H1 (cell line): ENCODE measurements at regions not wholly inside any gene's neighbourhood (a gene's known extent, or its start where the extent isn't known, plus 50 kb on each side); places are given as distances from the start of the nearest gene placed in this dataset.

Source experiments
- CTCF ChIA-PET: fragments of 300-600 bp; sonication (Branson Sonifier 250); formaldehyde crosslinking; loops from one replicate; lab custom pipeline; 2021; ENCODE audit not compliant: partially characterized antibody; lab: Charles Lee
- POLR2A ChIA-PET: fragments of 300-600 bp; sonication (Branson Sonifier 250); formaldehyde crosslinking; loops from one replicate; lab custom pipeline; 2021; ENCODE audit warnings: inconsistent platforms; ENCODE audit not compliant: partially characterized antibody; lab: Charles Lee
- DNase-seq, 2 experiments: peaks; one replicate each; pipeline versions ENCODE4 v3.0.0 to v3.0.0-alpha.2; 2010 to 2022; ENCODE audit warnings: low spot score in 2 of 2, low read depth in 1 of 2, mixed read lengths in 1 of 2
- FAIRE-seq: peaks from 2 replicates; lab custom pipeline; 2011; peaks lifted over from hg19 to GRCh38; lab: Jason Lieb, UNC
- H2AFZ ChIP-seq: 2 replicates; pipeline ENCODE4 v1.8.1; 2012; ENCODE audit warnings: low read length, inconsistent platforms
- H2AK5ac ChIP-seq: 2 replicates; pipeline ENCODE4 v1.6.1; 2013; ENCODE audit warnings: low read depth, low read length
- H2BK120ac ChIP-seq: replicated peaks from 2 replicates; pipeline ENCODE3; 2013; ENCODE audit warnings: low read depth, low read length, inconsistent platforms
- H2BK12ac ChIP-seq: 2 replicates; pipeline ENCODE4 v1.6.1; 2013; ENCODE audit warnings: low read depth, low read length
- H2BK15ac ChIP-seq: 2 replicates; pipeline ENCODE4 v1.6.1; 2013; ENCODE audit warnings: low read length
- H2BK20ac ChIP-seq: 2 replicates; pipeline ENCODE4 v1.6.1; 2013; ENCODE audit warnings: low read length
- H2BK5ac ChIP-seq: 2 replicates; pipeline ENCODE4 v1.6.1; 2013; ENCODE audit warnings: low read depth, low read length
- H3K14ac ChIP-seq: 2 replicates; pipeline ENCODE4 v1.6.1; 2013; ENCODE audit warnings: inconsistent platforms; ENCODE audit not compliant: insufficient read length
- H3K18ac ChIP-seq: 2 replicates; pipeline ENCODE4 v1.6.1; 2013; ENCODE audit warnings: low read length; ENCODE audit errors: extremely low read depth
- H3K23ac ChIP-seq: 2 replicates; pipeline ENCODE4 v1.6.1; 2013; ENCODE audit warnings: inconsistent platforms; ENCODE audit not compliant: insufficient read length
- H3K23me2 ChIP-seq: 2 replicates; pipeline ENCODE4 v1.6.1; 2013; ENCODE audit warnings: low read depth, low read length
- H3K27ac ChIP-seq: 2 replicates; pipeline ENCODE4 v1.6.1; 2011; ENCODE audit warnings: low read depth, low read length, inconsistent platforms
- H3K27me3 ChIP-seq, 4 experiments: replicated peaks in 1 of 4; 1 replicate in 1 of 4; 2 replicates in 3 of 4; pipeline versions ENCODE4 v1.6.1 to v1.8.1; 2011 to 2013; ENCODE audit warnings: low read length in 3 of 4, mild to moderate bottlenecking in 3 of 4, inconsistent platforms in 2 of 4, mixed read lengths in 2 of 4, moderate library complexity in 1 of 4; ENCODE audit not compliant: control insufficient read depth in 3 of 4, insufficient read depth in 3 of 4; ENCODE audit errors: extremely low read depth in 1 of 4
- H3K36me3 ChIP-seq, 4 experiments: 2 replicates each; pipeline versions ENCODE4 v1.6.1 to v1.8.1; 2011 to 2013; ENCODE audit warnings: mild to moderate bottlenecking in 4 of 4, low read length in 3 of 4, moderate library complexity in 2 of 4, control low read depth in 1 of 4, inconsistent platforms in 1 of 4; ENCODE audit not compliant: insufficient read depth in 4 of 4, control insufficient read depth in 2 of 4
- H3K4ac ChIP-seq: replicated peaks from 2 replicates; pipeline ENCODE3; 2013; ENCODE audit warnings: low read length, low read depth, mixed read lengths, inconsistent platforms; ENCODE audit not compliant: insufficient read length
- H3K4me1 ChIP-seq, 4 experiments: replicated peaks in 1 of 4; 1 replicate in 1 of 4; 2 replicates in 3 of 4; pipeline versions ENCODE4 v1.6.1 to v1.8.1; 2011 to 2013; ENCODE audit warnings: low read length in 3 of 4, inconsistent platforms in 2 of 4, mixed read lengths in 1 of 4; ENCODE audit not compliant: insufficient read depth in 4 of 4, control insufficient read depth in 3 of 4
- H3K4me2 ChIP-seq, 2 experiments: 2 replicates each; pipeline versions ENCODE4 v1.6.1 to v1.8.1; 2011 to 2013; ENCODE audit warnings: low read depth in 2 of 2, low read length in 2 of 2, control low read depth in 1 of 2, inconsistent platforms in 1 of 2, mild to moderate bottlenecking in 1 of 2; ENCODE audit not compliant: insufficient read depth in 1 of 2
- H3K4me3 ChIP-seq, 4 experiments: fragments of 200-600, 300-600 bp in 1 of 4; sonication (generic), shearing (Covaris generic), sonication (Bioruptor Twin) in 1 of 4; 2 replicates each; pipeline versions ENCODE4 v1.5.1 to v1.8.1; 2011 to 2016; ENCODE audit warnings: low read length in 4 of 4, low read depth in 3 of 4, control low read depth in 2 of 4, inconsistent platforms in 2 of 4, mild to moderate bottlenecking in 2 of 4, mixed read lengths in 1 of 4, moderate library complexity in 1 of 4; ENCODE audit not compliant: insufficient read depth in 2 of 4; ENCODE audit errors: extremely low read depth in 1 of 4
- H3K56ac ChIP-seq: replicated peaks from 2 replicates; pipeline ENCODE3; 2013; ENCODE audit warnings: low read depth, mild to moderate bottlenecking, mixed read lengths, low read length, inconsistent platforms; ENCODE audit not compliant: insufficient read length
- H3K79me1 ChIP-seq: 2 replicates; pipeline ENCODE4 v1.6.1; 2013; ENCODE audit warnings: low read depth, low read length, control low read depth
- H3K79me2 ChIP-seq, 2 experiments: 2 replicates each; pipeline versions ENCODE4 v1.6.1 to v1.8.1; 2012 to 2013; ENCODE audit warnings: low read length in 2 of 2, mild to moderate bottlenecking in 2 of 2, inconsistent platforms in 1 of 2; ENCODE audit not compliant: insufficient read depth in 2 of 2, control insufficient read depth in 1 of 2
- H3K9ac ChIP-seq, 4 experiments: replicated peaks in 1 of 4; 1 replicate in 1 of 4; 2 replicates in 3 of 4; pipeline versions ENCODE4 v1.6.1 to v1.8.1; 2011 to 2013; ENCODE audit warnings: low read depth in 3 of 4, low read length in 3 of 4, control low read depth in 2 of 4, mild to moderate bottlenecking in 2 of 4, moderate library complexity in 2 of 4, inconsistent platforms in 1 of 4; ENCODE audit errors: extremely low read depth in 1 of 4
- H3K9me3 ChIP-seq, 2 experiments: 2 replicates each; pipeline versions ENCODE4 v1.6.1 to v1.8.1; 2012 to 2013; ENCODE audit warnings: mild to moderate bottlenecking in 2 of 2, moderate library complexity in 2 of 2, control low read depth in 1 of 2, inconsistent platforms in 1 of 2, low read depth in 1 of 2, low read length in 1 of 2, mixed read lengths in 1 of 2; ENCODE audit not compliant: insufficient read depth in 2 of 2
- H4K20me1 ChIP-seq, 2 experiments: replicated peaks in 1 of 2; 2 replicates each; pipeline versions ENCODE3 to v1.8.1; 2011 to 2013; ENCODE audit warnings: inconsistent platforms in 2 of 2, low read length in 2 of 2, mild to moderate bottlenecking in 1 of 2; ENCODE audit not compliant: insufficient read depth in 2 of 2, control insufficient read depth in 1 of 2
- H4K5ac ChIP-seq: 2 replicates; pipeline ENCODE4 v1.6.1; 2013; ENCODE audit warnings: low read length, low read depth, mixed read lengths, inconsistent platforms; ENCODE audit not compliant: insufficient read length
- H4K8ac ChIP-seq: 2 replicates; pipeline ENCODE4 v1.8.0; 2013; ENCODE audit warnings: mild to moderate bottlenecking, moderate library complexity, low read length, inconsistent platforms; ENCODE audit not compliant: insufficient read depth; ENCODE audit errors: extremely low read depth
- H4K91ac ChIP-seq: replicated peaks from 2 replicates; pipeline ENCODE3; 2013; ENCODE audit warnings: low read length, mixed read lengths, inconsistent platforms; ENCODE audit not compliant: insufficient read length
- ATF2 ChIP-seq: IDR thresholded peaks from 2 replicates; pipeline ENCODE4 v1.6.1; 2012; ENCODE audit warnings: low read length, inconsistent platforms
- BCL11A ChIP-seq, 2 experiments: IDR thresholded peaks; one replicate each; pipeline ENCODE4 v1.6.1; 2011; ENCODE audit warnings: low read depth in 2 of 2, low read length in 2 of 2, mild to moderate bottlenecking in 2 of 2
- BRCA1 ChIP-seq: IDR thresholded peaks from 2 replicates; pipeline ENCODE4 v1.6.1; 2012; ENCODE audit warnings: low read depth, low read length, improper control_type of control experiment
- EP300 ChIP-seq, 2 experiments: IDR thresholded peaks; 1 replicate in 1 of 2; 2 replicates in 1 of 2; pipeline ENCODE4 v1.6.1; 2011 to 2012; ENCODE audit warnings: low read depth in 2 of 2, low read length in 2 of 2, mild to moderate bottlenecking in 2 of 2, borderline replicate concordance in 1 of 2, inconsistent platforms in 1 of 2, moderate library complexity in 1 of 2
- FOSL1 ChIP-seq: IDR thresholded peaks from 2 replicates; pipeline ENCODE4 v1.6.1; 2011; ENCODE audit warnings: mild to moderate bottlenecking, low read depth, low read length, moderate library complexity; ENCODE audit not compliant: insufficient read depth
- MAFK ChIP-seq: IDR thresholded peaks from 2 replicates; pipeline ENCODE4 v1.6.1; 2012; ENCODE audit warnings: low read depth, mild to moderate bottlenecking, improper control_type of control experiment, low read length
- MAX ChIP-seq: IDR thresholded peaks from 2 replicates; pipeline ENCODE4 v1.6.1; 2012; ENCODE audit warnings: inconsistent platforms
- RNF2 ChIP-seq: fragments of 200-900, 300-1000 bp; sonication (generic); IDR thresholded peaks from 2 replicates; pipeline ENCODE4 v1.7.1; 2016; ENCODE audit warnings: borderline replicate concordance, low read depth, mild to moderate bottlenecking, antibody characterized with exemption, low read length; ENCODE audit not compliant: poor library complexity, severe bottlenecking; ENCODE audit errors: missing control alignments
- SIN3A ChIP-seq, 2 experiments: IDR thresholded peaks in 1 of 2; conservative IDR thresholded peaks in 1 of 2; 2 replicates each; pipeline ENCODE4 v1.6.1; 2011 to 2012; ENCODE audit warnings: low read length in 2 of 2, improper control_type of control experiment in 1 of 2, low read depth in 1 of 2, mild to moderate bottlenecking in 1 of 2
- SIRT6 ChIP-seq: IDR thresholded peaks from one replicate; pipeline ENCODE4 v1.7.1; 2012; ENCODE audit warnings: low read length, inconsistent platforms
- USF2 ChIP-seq: IDR thresholded peaks from 2 replicates; pipeline ENCODE4 v1.6.1; 2011; ENCODE audit warnings: low read length, improper control_type of control experiment
- WGBS, 2 experiments: shearing (Covaris generic) in 1 of 2; methylation state at CpG; one replicate each; pipeline versions ENCODE4 v1.1.6 to v1.1.7; 2013 to 2015; ENCODE audit warnings: low lambda C conversion rate in 2 of 2, mixed read lengths in 2 of 2, inconsistent platforms in 1 of 2, low coverage in 1 of 2, missing lambda C conversion rate in 1 of 2; ENCODE audit not compliant: insufficient replicate concordance in 2 of 2, insufficient coverage in 1 of 2, insufficient read length in 1 of 2; ENCODE audit errors: extremely low coverage in 1 of 2, missing lambda C conversion rate in 1 of 2; 5-methylcytosine and 5-hydroxymethylcytosine counted together

GRCh38 chr1:221638595-221638994 lies 103.3 kb downstream of the DUSP10 start:
- no peak overlapping the region for H2BK12ac ChIP-seq
- no peak overlapping the region for H2BK5ac ChIP-seq
- H3K27me3 ChIP-seq = no peaks in the 10 kb centered on the region
- no peak overlapping the region for H3K18ac ChIP-seq
- DNase-seq = no peak
- no peak overlapping the region for H4K91ac ChIP-seq
- ChIA-PET CTCF (no interaction called here), POLR2A (no interaction called here)
- no peak overlapping the region for H2BK15ac ChIP-seq
- no peak overlapping the region for H3K9ac ChIP-seq
- no peak overlapping the region for H4K8ac ChIP-seq
- H3K23me2 ChIP-seq = no peaks in the 10 kb centered on the region
- H3K4me1 ChIP-seq = no peaks in the 10 kb centered on the region
- H3K9me3 ChIP-seq = no peaks in the 10 kb centered on the region
- no peaks in the 10 kb centered on the region for H3K36me3 ChIP-seq
- no peak overlapping the region for H2BK120ac ChIP-seq
- H2BK20ac ChIP-seq = no peak overlapping the region
- H3K56ac ChIP-seq = no peak overlapping the region
- H2AFZ ChIP-seq = no peak overlapping the region
- H3K4me2 ChIP-seq = no peak overlapping the region
- H3K79me2 ChIP-seq = no peaks in the 10 kb centered on the region
- no peak overlapping the region for H3K27ac ChIP-seq
- no peak overlapping the region for H3K14ac ChIP-seq
- no peak for FAIRE-seq
- H3K4me3 ChIP-seq = no peak overlapping the region
- no peaks in the 10 kb centered on the region for H4K20me1 ChIP-seq
- H3K4ac ChIP-seq = no peak overlapping the region
- no peak overlapping the region for H2AK5ac ChIP-seq
- no peaks in the 10 kb centered on the region for H3K79me1 ChIP-seq
- no peak overlapping the region for H3K23ac ChIP-seq
- H4K5ac ChIP-seq = no peak overlapping the region
- 89% methylated on average over 2 of the region's 2 CpGs; no CpG with 5 or more reads in 1 of the 2 experiments for WGBS, 2 experiments
- no peak for TF ChIP-seq FOSL1
- TF ChIP-seq RNF2 = no peak
- TF ChIP-seq BCL11A (IDR thresholded peaks at IDR 0.05; ENCODE audit: low read depth in 2 of 2, low read length in 2 of 2) = no peak
- TF ChIP-seq SIRT6 = no peak
- no peak for TF ChIP-seq EP300 (IDR thresholded peaks at IDR 0.05; ENCODE audit: borderline replicate concordance in 1 of 2, low read depth in 2 of 2, low read length in 2 of 2)
- TF ChIP-seq MAFK = no peak
- no peak for TF ChIP-seq BRCA1
- TF ChIP-seq ATF2 = no peak
- TF ChIP-seq MAX = no peak
- TF ChIP-seq SIN3A (conservative IDR thresholded peaks at IDR 0.05 in 1 of 2, IDR thresholded peaks at IDR 0.05 in 1 of 2; ENCODE audit: low read depth in 1 of 2, low read length in 2 of 2) = no peak
- TF ChIP-seq USF2 = no peak
